ENCODE measurements at regions not wholly inside any gene's neighbourhood (a gene's known extent, or its start where the extent isn't known, plus 50 kb on each side); places are given as distances from the start of the nearest gene placed in this dataset.

DNA sequence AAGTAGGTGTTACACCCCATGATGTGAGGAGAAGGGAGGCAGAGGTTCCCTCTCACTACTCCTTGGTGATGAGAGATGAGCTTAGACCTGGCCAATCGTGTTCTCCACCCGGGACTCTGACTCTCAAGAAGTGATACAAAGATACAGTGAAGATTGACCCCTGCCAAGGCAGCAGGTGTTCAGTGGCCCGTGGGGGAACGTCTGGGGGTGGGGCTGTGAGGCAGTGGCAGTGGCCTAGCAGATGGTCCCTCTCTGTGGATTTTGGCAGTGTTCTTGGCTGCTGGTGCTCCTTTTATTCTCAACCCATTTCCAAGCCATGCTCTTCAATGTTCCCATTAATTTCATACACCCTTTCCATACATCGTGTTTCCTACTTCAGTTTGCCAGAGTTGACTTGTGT is 120.4 kb upstream of the NEDD4L start:
- H3K4me2 ChIP-seq (ENCODE audit: low read depth, low read length, poor library complexity, severe bottlenecking) = no peak overlapping the region
- no peaks in the 10 kb centered on the region for H3K36me3 ChIP-seq (ENCODE audit: low read length)
- no peaks in the 10 kb centered on the region for H3K27me3 ChIP-seq (ENCODE audit: low read length)
- no peaks in the 10 kb centered on the region for H3K79me2 ChIP-seq (ENCODE audit: insufficient read depth, low read length)
- no peak overlapping the region for H3K4me3 ChIP-seq (ENCODE audit: insufficient read depth, low read length, poor library complexity, severe bottlenecking)
- no peaks in the 10 kb centered on the region for H3F3A ChIP-seq (ENCODE audit: insufficient read depth)
- H4K20me1 ChIP-seq (ENCODE audit: low read depth, low read length) = no peaks in the 10 kb centered on the region
- no peaks in the 10 kb centered on the region for H3K9me2 ChIP-seq (replicated peaks; ENCODE audit: insufficient read depth, low read length)
- no peak for TF ChIP-seq EZH2phosphoT487 (conservative IDR thresholded peaks at IDR 0.05; ENCODE audit: low read length)
- TF ChIP-seq, protein P1, sequence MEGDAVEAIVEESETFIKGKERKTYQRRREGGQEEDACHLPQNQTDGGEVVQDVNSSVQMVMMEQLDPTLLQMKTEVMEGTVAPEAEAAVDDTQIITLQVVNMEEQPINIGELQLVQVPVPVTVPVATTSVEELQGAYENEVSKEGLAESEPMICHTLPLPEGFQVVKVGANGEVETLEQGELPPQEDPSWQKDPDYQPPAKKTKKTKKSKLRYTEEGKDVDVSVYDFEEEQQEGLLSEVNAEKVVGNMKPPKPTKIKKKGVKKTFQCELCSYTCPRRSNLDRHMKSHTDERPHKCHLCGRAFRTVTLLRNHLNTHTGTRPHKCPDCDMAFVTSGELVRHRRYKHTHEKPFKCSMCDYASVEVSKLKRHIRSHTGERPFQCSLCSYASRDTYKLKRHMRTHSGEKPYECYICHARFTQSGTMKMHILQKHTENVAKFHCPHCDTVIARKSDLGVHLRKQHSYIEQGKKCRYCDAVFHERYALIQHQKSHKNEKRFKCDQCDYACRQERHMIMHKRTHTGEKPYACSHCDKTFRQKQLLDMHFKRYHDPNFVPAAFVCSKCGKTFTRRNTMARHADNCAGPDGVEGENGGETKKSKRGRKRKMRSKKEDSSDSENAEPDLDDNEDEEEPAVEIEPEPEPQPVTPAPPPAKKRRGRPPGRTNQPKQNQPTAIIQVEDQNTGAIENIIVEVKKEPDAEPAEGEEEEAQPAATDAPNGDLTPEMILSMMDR (IDR thresholded peaks at IDR 0.05; ENCODE audit: insufficient read depth, low read length, poor library complexity, severe bottlenecking) = no peak
- no peak overlapping the region for H3K9ac ChIP-seq (ENCODE audit: low read length)
- no peak overlapping the region for H3K27ac ChIP-seq (ENCODE audit: low read depth, low read length)
- no peaks in the 10 kb centered on the region for H3K9me3 ChIP-seq (ENCODE audit: insufficient read depth, low read length)
- no peak overlapping the region for H2AFZ ChIP-seq (ENCODE audit: low read depth, low read length, severe bottlenecking)

DNA sequence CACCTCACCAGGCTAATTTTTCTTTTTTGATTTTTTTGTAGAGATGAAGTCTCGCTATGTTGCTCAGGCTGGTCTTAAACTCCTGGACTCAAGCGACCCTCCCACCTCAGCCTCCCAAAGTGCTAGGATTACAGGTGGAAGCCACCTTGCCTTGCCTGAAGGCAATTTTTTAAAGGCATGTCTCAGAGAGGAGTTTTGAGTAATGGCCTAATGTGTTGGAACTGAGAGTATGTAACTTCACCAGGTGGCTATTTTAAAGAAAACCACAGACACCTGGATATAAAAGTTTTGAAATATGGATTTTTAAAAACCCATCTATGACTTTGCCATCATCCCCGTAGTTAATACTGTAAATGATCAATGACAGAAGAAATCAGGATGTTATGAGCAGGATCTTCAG is 119.8 kb upstream of the ATP8B1 start:
- no peaks in the 10 kb centered on the region for H3K27me3 ChIP-seq (ENCODE audit: low read length)
- H3K4me3 ChIP-seq (ENCODE audit: insufficient read depth, low read length, poor library complexity, severe bottlenecking) = no peak overlapping the region
- H3F3A ChIP-seq (ENCODE audit: insufficient read depth) = no peaks in the 10 kb centered on the region
- no peaks in the 10 kb centered on the region for H3K36me3 ChIP-seq (ENCODE audit: low read length)
- H3K9me3 ChIP-seq (ENCODE audit: insufficient read depth, low read length) = no peaks in the 10 kb centered on the region
- no peaks in the 10 kb centered on the region for H3K79me2 ChIP-seq (ENCODE audit: insufficient read depth, low read length)
- no peak overlapping the region for H3K9ac ChIP-seq (ENCODE audit: low read length)
- no peaks in the 10 kb centered on the region for H3K9me2 ChIP-seq (replicated peaks; ENCODE audit: insufficient read depth, low read length)
- H3K27ac ChIP-seq (ENCODE audit: low read depth, low read length) = no peak overlapping the region
- H2AFZ ChIP-seq (ENCODE audit: low read depth, low read length, severe bottlenecking) = no peak overlapping the region
- TF ChIP-seq, protein P1 (IDR thresholded peaks at IDR 0.05; ENCODE audit: insufficient read depth, low read length, poor library complexity, severe bottlenecking) = no peak
- no peak for TF ChIP-seq EZH2phosphoT487 (conservative IDR thresholded peaks at IDR 0.05; ENCODE audit: low read length)
- H4K20me1 ChIP-seq (ENCODE audit: low read depth, low read length) = no peaks in the 10 kb centered on the region
- H3K4me2 ChIP-seq (ENCODE audit: low read depth, low read length, poor library complexity, severe bottlenecking) = no peak overlapping the region

DNA sequence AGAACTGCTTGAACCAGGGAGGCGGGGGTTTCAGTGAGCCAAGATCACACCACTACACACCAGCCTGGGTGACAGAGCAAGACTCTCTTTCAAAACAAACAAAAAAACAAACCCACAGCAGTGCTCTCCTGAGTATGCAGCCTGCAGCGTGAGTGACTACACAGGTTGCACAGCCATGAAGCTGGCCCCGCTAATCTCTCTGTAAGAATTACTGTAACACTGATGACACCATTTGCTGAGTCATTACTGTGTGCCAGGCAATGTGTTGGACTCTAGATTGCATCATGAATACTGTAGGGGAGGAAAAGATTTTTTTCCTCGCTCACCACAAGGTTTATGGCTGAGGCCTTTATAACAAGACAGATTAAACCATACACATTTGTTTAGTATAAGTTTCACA is 118.6 kb upstream of the ATP8B1 start:
- Histone ChIP-seq H3F3A (ENCODE audit: insufficient read depth) (no peaks in the 10 kb centered on the region), H3K9ac (ENCODE audit: low read length) (no peak overlapping the region), H3K36me3 (ENCODE audit: low read length) (no peaks in the 10 kb centered on the region), H3K4me2 (ENCODE audit: low read depth, low read length, poor library complexity, severe bottlenecking) (no peak overlapping the region), H4K20me1 (ENCODE audit: low read depth, low read length) (no peaks in the 10 kb centered on the region), H3K27ac (ENCODE audit: low read depth, low read length) (no peak overlapping the region), H3K4me3 (ENCODE audit: insufficient read depth, low read length, poor library complexity, severe bottlenecking) (no peak overlapping the region), H3K9me2 (replicated peaks; ENCODE audit: insufficient read depth, low read length) (no peaks in the 10 kb centered on the region), H3K9me3 (ENCODE audit: insufficient read depth, low read length) (no peaks in the 10 kb centered on the region), H3K79me2 (ENCODE audit: insufficient read depth, low read length) (no peaks in the 10 kb centered on the region), H2AFZ (ENCODE audit: low read depth, low read length, severe bottlenecking) (no peak overlapping the region), H3K27me3 (ENCODE audit: low read length) (no peaks in the 10 kb centered on the region)
- TF ChIP-seq, protein P1 (IDR thresholded peaks at IDR 0.05; ENCODE audit: insufficient read depth, low read length, poor library complexity, severe bottlenecking) = no peak
- TF ChIP-seq EZH2phosphoT487 (conservative IDR thresholded peaks at IDR 0.05; ENCODE audit: low read length) = no peak
